Bronchial epithelial cell (primary cell): ENCODE measurements at regions not wholly inside any gene's neighbourhood (a gene's known extent, or its start where the extent isn't known, plus 50 kb on each side); places are given as distances from the start of the nearest gene placed in this dataset.
A peak's percentile ranks its signal among the peaks of the same experiment; 100 is the strongest.

Experiments used
- DNase-seq: peaks from one replicate; pipeline ENCODE4 v3.0.0-alpha.2; 2010; ENCODE audit warnings: low read depth
- FAIRE-seq: peaks from 2 replicates; lab custom pipeline; 2011; peaks lifted over from hg19 to GRCh38; lab: Jason Lieb, UNC
- H3K27me3 ChIP-seq: 2 replicates; pipeline ENCODE4 v1.5.1; 2011; ENCODE audit warnings: low read length; ENCODE audit not compliant: control insufficient read depth, insufficient read depth
- H3K36me3 ChIP-seq: 2 replicates; pipeline ENCODE4 v1.5.1; 2011; ENCODE audit warnings: low read length; ENCODE audit not compliant: control insufficient read depth, insufficient read depth
- H3K4me3 ChIP-seq: 2 replicates; pipeline ENCODE4 v1.5.1; 2011; ENCODE audit warnings: mild to moderate bottlenecking, low read depth, low read length, control low read depth
- TF ChIP-seq, protein P1 (sequence below): IDR thresholded peaks from 2 replicates; pipeline ENCODE4 v1.5.1; 2011; ENCODE audit warnings: mild to moderate bottlenecking, moderate library complexity, low read length, control low read depth, inconsistent platforms; ENCODE audit not compliant: insufficient read depth, severe bottlenecking

DNA sequence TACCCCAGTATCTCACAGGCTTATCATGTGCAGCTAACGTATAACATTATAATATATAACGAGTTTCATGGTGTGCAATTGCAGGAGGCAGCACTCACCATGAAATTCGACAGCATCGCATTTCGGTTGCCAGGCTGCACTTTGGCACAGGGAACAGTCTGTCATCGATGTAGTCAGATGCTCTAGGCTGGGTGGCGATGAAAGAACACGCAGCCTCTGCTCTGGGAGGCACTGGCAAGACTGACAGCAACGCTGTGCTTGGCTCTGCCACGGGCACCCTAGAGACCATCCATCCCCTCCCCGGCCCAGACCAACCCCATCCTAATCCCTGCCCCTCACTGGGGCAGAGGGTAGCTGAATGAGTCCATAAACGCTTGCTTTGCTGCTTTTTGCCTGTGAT is 290.8 kb downstream of the MED10 start:
- H3K27me3 ChIP-seq, result no peaks in the 10 kb centered on the region
- no peaks in the 10 kb centered on the region for H3K36me3 ChIP-seq
- TF ChIP-seq, protein P1, sequence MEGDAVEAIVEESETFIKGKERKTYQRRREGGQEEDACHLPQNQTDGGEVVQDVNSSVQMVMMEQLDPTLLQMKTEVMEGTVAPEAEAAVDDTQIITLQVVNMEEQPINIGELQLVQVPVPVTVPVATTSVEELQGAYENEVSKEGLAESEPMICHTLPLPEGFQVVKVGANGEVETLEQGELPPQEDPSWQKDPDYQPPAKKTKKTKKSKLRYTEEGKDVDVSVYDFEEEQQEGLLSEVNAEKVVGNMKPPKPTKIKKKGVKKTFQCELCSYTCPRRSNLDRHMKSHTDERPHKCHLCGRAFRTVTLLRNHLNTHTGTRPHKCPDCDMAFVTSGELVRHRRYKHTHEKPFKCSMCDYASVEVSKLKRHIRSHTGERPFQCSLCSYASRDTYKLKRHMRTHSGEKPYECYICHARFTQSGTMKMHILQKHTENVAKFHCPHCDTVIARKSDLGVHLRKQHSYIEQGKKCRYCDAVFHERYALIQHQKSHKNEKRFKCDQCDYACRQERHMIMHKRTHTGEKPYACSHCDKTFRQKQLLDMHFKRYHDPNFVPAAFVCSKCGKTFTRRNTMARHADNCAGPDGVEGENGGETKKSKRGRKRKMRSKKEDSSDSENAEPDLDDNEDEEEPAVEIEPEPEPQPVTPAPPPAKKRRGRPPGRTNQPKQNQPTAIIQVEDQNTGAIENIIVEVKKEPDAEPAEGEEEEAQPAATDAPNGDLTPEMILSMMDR, result no peak
- FAIRE-seq (no peak), DNase-seq (no peak)
- H3K4me3 ChIP-seq, result no peak overlapping the region

DNA sequence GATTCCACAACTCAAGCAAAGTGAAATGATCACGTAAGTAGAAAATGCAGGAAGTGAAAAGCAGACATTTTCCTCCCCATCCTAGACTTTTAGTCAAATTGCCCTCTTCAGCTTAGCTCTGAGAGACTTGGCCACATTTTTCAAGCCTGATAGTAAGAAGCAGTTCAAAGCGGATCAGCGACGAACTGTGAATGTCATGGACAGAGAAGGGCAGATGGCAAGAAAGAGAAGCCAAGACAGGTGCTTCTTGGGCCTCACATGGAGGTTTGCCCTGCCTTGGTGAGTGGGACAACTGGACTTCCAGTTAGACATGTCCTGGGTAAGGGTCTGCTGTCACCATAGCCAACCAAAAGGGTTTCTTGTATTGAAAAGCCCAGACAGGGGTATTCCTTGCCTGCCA is 291.5 kb downstream of the MED10 start:
- TF ChIP-seq, protein P1, result no peak
- no peaks in the 10 kb centered on the region for H3K27me3 ChIP-seq
- H3K4me3 ChIP-seq, result no peak overlapping the region
- FAIRE-seq (no peak), DNase-seq (no peak)
- no peaks in the 10 kb centered on the region for H3K36me3 ChIP-seq

DNA sequence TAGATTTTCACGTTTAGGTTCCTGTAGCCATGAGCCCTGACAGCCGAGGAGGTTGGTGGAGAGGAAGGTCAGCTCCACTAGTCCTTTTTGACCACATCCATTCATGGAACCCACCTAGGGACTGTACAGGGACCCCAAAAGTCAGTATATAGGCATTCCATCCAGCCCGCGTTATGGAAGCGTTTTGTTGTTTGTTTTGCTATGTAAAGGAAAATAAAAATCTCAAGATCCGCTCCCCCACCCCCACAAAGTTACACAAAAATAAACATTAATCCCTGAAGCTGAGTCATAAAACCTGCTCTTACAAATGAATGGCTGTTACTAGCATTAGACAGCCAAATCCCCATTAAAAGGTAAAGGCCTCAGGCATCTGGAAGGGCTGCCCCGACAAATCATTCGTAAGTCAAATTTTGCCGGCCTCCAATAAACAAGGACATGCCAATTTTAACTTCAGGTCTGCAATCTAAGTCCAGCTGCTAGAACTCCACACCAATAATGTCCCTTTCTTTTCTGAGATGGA is 292.9 kb downstream of the MED10 start:
- FAIRE-seq, result no peak
- H3K36me3 ChIP-seq, result no peaks in the 10 kb centered on the region

DNA sequence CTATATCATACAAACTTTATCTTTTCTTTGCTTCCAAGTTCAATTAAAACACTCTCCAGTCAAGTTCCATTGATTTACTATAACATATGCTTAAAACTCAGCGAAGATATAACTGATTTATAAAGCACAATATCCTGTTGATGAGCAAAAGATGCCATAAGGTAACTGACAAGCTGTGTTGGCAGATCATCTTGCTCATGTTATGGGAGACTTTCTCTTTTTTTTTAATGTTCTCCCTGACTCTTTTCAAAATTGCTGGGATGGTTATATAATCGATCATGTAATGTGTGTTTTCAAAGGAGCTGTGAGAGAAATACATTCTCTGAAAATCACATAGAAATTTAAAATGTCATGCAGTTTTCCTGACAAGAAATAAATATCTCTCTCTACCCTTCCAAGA is 293.5 kb downstream of the MED10 start:
- H3K4me3 ChIP-seq, result no peak overlapping the region
- FAIRE-seq, result no peak
- TF ChIP-seq, protein P1, result no peak
- H3K36me3 ChIP-seq, result no peaks in the 10 kb centered on the region
- no peak for DNase-seq
- no peaks in the 10 kb centered on the region for H3K27me3 ChIP-seq

More for the DNA sequence above, 292.9 kb downstream of the MED10 start:
- no peaks in the 10 kb centered on the region for H3K27me3 ChIP-seq
- TF ChIP-seq, protein P1, result no peak
- DNase-seq, result peak; percentile 27
- no peak overlapping the region for H3K4me3 ChIP-seq

DNA sequence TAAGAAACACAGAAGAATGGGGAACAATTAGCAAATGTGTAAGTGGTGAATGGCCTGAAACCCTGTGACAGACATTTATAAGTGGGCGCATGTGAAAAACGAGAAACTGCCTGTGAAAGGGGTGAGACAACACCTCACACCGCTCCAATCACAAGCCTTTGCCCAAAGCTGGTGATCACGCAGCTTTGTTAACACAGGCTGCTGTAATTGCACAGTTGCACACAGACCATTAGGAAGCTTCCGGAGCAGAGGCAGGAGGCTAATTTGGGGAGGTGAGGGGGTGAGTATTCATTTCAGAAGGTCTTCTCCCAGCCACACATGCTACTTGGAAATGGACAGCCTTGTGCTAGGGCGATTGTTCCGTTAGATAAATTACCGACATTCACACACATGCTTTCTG is 294.0 kb downstream of the MED10 start:
- no peak for FAIRE-seq

More for the DNA sequence above, 294.0 kb downstream of the MED10 start:
- Histone ChIP-seq H3K36me3 (no peaks in the 10 kb centered on the region), H3K4me3 (no peak overlapping the region), H3K27me3 (no peaks in the 10 kb centered on the region)
- DNase-seq, result no peak
- TF ChIP-seq, protein P1, result no peak
